Keratinocyte (primary cell): ENCODE measurements at regions not wholly inside any gene's neighbourhood (a gene's known extent, or its start where the extent isn't known, plus 50 kb on each side); places are given as distances from the start of the nearest gene placed in this dataset.

ENCODE experiments used
- DNase-seq: peaks from one replicate; pipeline ENCODE4 v3.0.0-alpha.2; 2011; ENCODE audit warnings: low read depth, missing footprints, low spot score
- FAIRE-seq: peaks from 2 replicates; lab custom pipeline; 2011; peaks lifted over from hg19 to GRCh38; lab: Jason Lieb, UNC
- H2AFZ ChIP-seq: 2 replicates; pipeline ENCODE4 v1.6.0; 2012; ENCODE audit warnings: low read length, control low read depth, inconsistent platforms; ENCODE audit not compliant: control insufficient read depth
- H3K27ac ChIP-seq: 2 replicates; pipeline ENCODE4 v1.5.1; 2011; ENCODE audit warnings: low read length; ENCODE audit not compliant: control insufficient read depth, insufficient read depth
- H3K27me3 ChIP-seq: 3 replicates; pipeline ENCODE4 v1.6.0; 2011; ENCODE audit warnings: low read length; ENCODE audit not compliant: control insufficient read depth, insufficient read depth; ENCODE audit errors: extremely low read depth
- H3K36me3 ChIP-seq, 2 experiments: 2 replicates in 1 of 2; 3 replicates in 1 of 2; pipeline ENCODE4 v1.5.1; 2011; ENCODE audit warnings: low read length in 2 of 2, mild to moderate bottlenecking in 1 of 2; ENCODE audit not compliant: control insufficient read depth in 2 of 2, insufficient read depth in 2 of 2; ENCODE audit errors: extremely low read depth in 1 of 2
- H3K4me1 ChIP-seq: 3 replicates; pipeline ENCODE4 v1.5.1; 2011; ENCODE audit warnings: low read length; ENCODE audit not compliant: control insufficient read depth, insufficient read depth; ENCODE audit errors: extremely low read depth
- H3K4me2 ChIP-seq: 3 replicates; pipeline ENCODE4 v1.6.0; 2011; ENCODE audit warnings: low read depth, low read length; ENCODE audit not compliant: control insufficient read depth, insufficient read depth; ENCODE audit errors: extremely low read depth
- H3K4me3 ChIP-seq, 3 experiments: fragments of 200-600 bp in 1 of 3; sonication (generic) in 1 of 3; 2 replicates in 2 of 3; 3 replicates in 1 of 3; pipeline ENCODE4 v1.5.1; 2011 to 2016; ENCODE audit warnings: low read length in 3 of 3, mild to moderate bottlenecking in 3 of 3, control low read depth in 2 of 3, inconsistent platforms in 1 of 3, low read depth in 1 of 3, mixed read lengths in 1 of 3, mixed run types in 1 of 3, moderate library complexity in 1 of 3; ENCODE audit not compliant: control insufficient read depth in 2 of 3, insufficient read depth in 2 of 3; ENCODE audit errors: extremely low read depth in 1 of 3
- H3K79me2 ChIP-seq: 2 replicates; pipeline ENCODE4 v1.6.0; 2012; ENCODE audit warnings: low read length; ENCODE audit not compliant: control insufficient read depth, insufficient read depth
- H3K9ac ChIP-seq: 3 replicates; pipeline ENCODE4 v1.6.0; 2011; ENCODE audit warnings: low read length; ENCODE audit not compliant: control insufficient read depth, insufficient read depth; ENCODE audit errors: extremely low read depth
- H3K9me1 ChIP-seq: 3 replicates; pipeline ENCODE4 v1.6.0; 2011; ENCODE audit warnings: low read length; ENCODE audit not compliant: control insufficient read depth, insufficient read depth; ENCODE audit errors: extremely low read depth
- H3K9me3 ChIP-seq: 2 replicates; pipeline ENCODE4 v1.5.1; 2012; ENCODE audit warnings: low read depth, low read length; ENCODE audit not compliant: control insufficient read depth
- H4K20me1 ChIP-seq: 3 replicates; pipeline ENCODE4 v1.6.0; 2011; ENCODE audit warnings: low read length; ENCODE audit not compliant: control insufficient read depth, insufficient read depth; ENCODE audit errors: extremely low read depth
- EZH2 ChIP-seq: IDR thresholded peaks from one replicate; pipeline ENCODE4 v1.6.1; 2012; ENCODE audit warnings: inconsistent platforms, mild to moderate bottlenecking, low read length, moderate library complexity
- dilution Hi-C: fragments of 300-500 bp; cut with MboI; formaldehyde crosslinking; loops from one replicate; pipeline ENCODE4 v1.7.0; 2020; ENCODE audit warnings: low sequenced_read_pairs; ENCODE audit not compliant: extremely low pct_ligation_motif_present
- TF ChIP-seq, protein P1 (sequence below), 3 experiments: IDR thresholded peaks in 1 of 3; conservative IDR thresholded peaks in 1 of 3; optimal IDR thresholded peaks in 1 of 3; 2 replicates in 2 of 3; 3 replicates in 1 of 3; pipeline versions ENCODE3 to v1.5.1; 2011; ENCODE audit warnings: low read length in 3 of 3, mild to moderate bottlenecking in 3 of 3, moderate library complexity in 2 of 3, control low read depth in 1 of 3, inconsistent platforms in 1 of 3; ENCODE audit not compliant: insufficient read depth in 2 of 3; ENCODE audit errors: extremely low read depth in 1 of 3

DNA sequence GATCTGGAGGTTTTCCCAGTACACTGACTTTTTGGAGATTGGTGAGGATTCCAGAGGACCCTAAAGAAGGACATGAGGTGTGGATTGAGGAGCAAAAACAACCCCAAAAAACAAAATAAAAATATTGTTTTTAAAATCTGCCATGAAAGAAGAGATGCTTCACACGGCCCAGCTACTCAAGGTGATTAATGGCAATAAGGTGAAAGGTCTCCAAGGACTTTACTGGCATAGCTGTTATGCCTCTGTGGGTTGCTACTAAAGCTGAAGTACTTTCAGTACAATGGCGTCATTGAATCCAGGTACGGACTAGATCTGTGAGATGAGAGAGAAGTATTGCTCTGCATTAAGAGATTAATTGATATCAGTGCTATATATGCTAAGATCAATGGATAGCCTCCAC, 606.4 kb downstream of the TDRD15 start:
- no peaks in the 10 kb centered on the region for H3K9me1 ChIP-seq
- no peak for TF ChIP-seq EZH2
- TF ChIP-seq, protein P1, sequence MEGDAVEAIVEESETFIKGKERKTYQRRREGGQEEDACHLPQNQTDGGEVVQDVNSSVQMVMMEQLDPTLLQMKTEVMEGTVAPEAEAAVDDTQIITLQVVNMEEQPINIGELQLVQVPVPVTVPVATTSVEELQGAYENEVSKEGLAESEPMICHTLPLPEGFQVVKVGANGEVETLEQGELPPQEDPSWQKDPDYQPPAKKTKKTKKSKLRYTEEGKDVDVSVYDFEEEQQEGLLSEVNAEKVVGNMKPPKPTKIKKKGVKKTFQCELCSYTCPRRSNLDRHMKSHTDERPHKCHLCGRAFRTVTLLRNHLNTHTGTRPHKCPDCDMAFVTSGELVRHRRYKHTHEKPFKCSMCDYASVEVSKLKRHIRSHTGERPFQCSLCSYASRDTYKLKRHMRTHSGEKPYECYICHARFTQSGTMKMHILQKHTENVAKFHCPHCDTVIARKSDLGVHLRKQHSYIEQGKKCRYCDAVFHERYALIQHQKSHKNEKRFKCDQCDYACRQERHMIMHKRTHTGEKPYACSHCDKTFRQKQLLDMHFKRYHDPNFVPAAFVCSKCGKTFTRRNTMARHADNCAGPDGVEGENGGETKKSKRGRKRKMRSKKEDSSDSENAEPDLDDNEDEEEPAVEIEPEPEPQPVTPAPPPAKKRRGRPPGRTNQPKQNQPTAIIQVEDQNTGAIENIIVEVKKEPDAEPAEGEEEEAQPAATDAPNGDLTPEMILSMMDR (optimal IDR thresholded peaks at IDR 0.05 in 1 of 3, IDR thresholded peaks at IDR 0.05 in 1 of 3, conservative IDR thresholded peaks at IDR 0.05 in 1 of 3; ENCODE audit: extremely low read depth in 1 of 3, insufficient read depth in 2 of 3, low read length in 3 of 3): no peak
- no peaks in the 10 kb centered on the region for H3K4me1 ChIP-seq
- no peaks in the 10 kb centered on the region for H3K36me3 ChIP-seq
- H2AFZ ChIP-seq: no peak overlapping the region
- DNase-seq: no peak
- no peak overlapping the region for H3K4me2 ChIP-seq
- H3K9me3 ChIP-seq: no peaks in the 10 kb centered on the region
- H3K4me3 ChIP-seq: no peak overlapping the region
- no peaks in the 10 kb centered on the region for H3K79me2 ChIP-seq
- no peaks in the 10 kb centered on the region for H4K20me1 ChIP-seq
- no peak overlapping the region for H3K9ac ChIP-seq
- no peak for FAIRE-seq
- H3K27ac ChIP-seq: no peak overlapping the region
- dilution Hi-C loops: no loop called here
- H3K27me3 ChIP-seq: no peaks in the 10 kb centered on the region

DNA sequence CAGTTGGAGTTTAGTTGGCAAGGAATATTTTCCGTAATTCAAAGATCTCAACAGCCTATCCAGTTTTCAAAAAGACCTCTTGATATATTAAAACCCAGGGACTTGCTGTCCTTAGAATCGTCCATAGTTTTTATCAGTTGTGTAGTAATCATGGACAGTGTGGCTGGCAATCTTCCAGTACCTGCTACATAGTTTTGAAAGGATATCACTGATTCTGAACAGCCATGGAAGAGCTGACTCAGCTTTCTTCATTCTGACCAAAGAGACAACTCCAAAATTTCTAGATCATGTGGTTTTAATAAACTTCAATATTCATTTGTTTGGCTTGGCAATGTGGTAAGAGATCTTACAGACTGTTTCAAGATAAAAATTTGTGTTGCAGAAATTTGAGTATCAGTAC, 616.7 kb downstream of the TDRD15 start:
- Histone ChIP-seq H4K20me1 (no peaks in the 10 kb centered on the region), H3K79me2 (no peaks in the 10 kb centered on the region), H3K4me2 (no peak overlapping the region), H3K4me3 (no peak overlapping the region), H3K4me1 (no peaks in the 10 kb centered on the region), H3K9me3 (no peaks in the 10 kb centered on the region), H3K9me1 (no peaks in the 10 kb centered on the region), H3K27ac (no peak overlapping the region), H3K9ac (no peak overlapping the region), H3K36me3 (no peaks in the 10 kb centered on the region), H2AFZ (no peak overlapping the region), H3K27me3 (no peaks in the 10 kb centered on the region)
- TF ChIP-seq, protein P1 (optimal IDR thresholded peaks at IDR 0.05 in 1 of 3, IDR thresholded peaks at IDR 0.05 in 1 of 3, conservative IDR thresholded peaks at IDR 0.05 in 1 of 3; ENCODE audit: extremely low read depth in 1 of 3, insufficient read depth in 2 of 3, low read length in 3 of 3): no peak
- TF ChIP-seq EZH2: no peak
- FAIRE-seq (no peak), DNase-seq (no peak)
- dilution Hi-C loops: no loop called here
